Uterus (tissue), 3 donors: ENCODE measurements at regions not wholly inside any gene's neighbourhood (a gene's known extent, or its start where the extent isn't known, plus 50 kb on each side); places are given as distances from the start of the nearest gene placed in this dataset.

Source experiments
- DNase-seq, 2 donors: peaks; one replicate each; pipeline ENCODE4 v3.0.0-alpha.2; 2019 to 2020
- H3K27ac ChIP-seq, 2 donors: fragments of 200-600 bp; sonication (generic); 1 replicate in 1 of 2; 2 replicates in 1 of 2; pipeline ENCODE4 v1.5.1; 2016 to 2018
- H3K27me3 ChIP-seq, 2 donors: fragments of 200-600 bp; sonication (generic); one replicate each; pipeline ENCODE4 v1.5.1; 2018 to 2019; ENCODE audit warnings: control low read depth in 1 of 2
- H3K36me3 ChIP-seq, 2 donors: fragments of 200-600 bp; sonication (generic); one replicate each; pipeline ENCODE4 v1.5.1; 2019; ENCODE audit warnings: control low read depth in 1 of 2
- H3K4me1 ChIP-seq, 2 donors: fragments of 200-600 bp; sonication (generic); one replicate each; pipeline ENCODE4 v1.5.1; 2018 to 2019; ENCODE audit warnings: control low read depth in 1 of 2
- H3K4me3 ChIP-seq, 2 donors: fragments of 200-600 bp; sonication (generic); 1 replicate in 1 of 2; 2 replicates in 1 of 2; pipeline ENCODE4 v1.5.1; 2018 to 2019; ENCODE audit warnings: mild to moderate bottlenecking in 1 of 2
- H3K9me3 ChIP-seq, 2 donors: fragments of 200-600 bp; sonication (generic); one replicate each; pipeline ENCODE4 v1.5.1; 2019; ENCODE audit warnings: control low read depth in 1 of 2
- POLR2A ChIP-seq, 2 donors: fragments of 450-650 bp; IDR thresholded peaks; one replicate each; pipeline ENCODE4 v1.6.1; 2016; ENCODE audit warnings: antibody characterized with exemption in 2 of 2, mild to moderate bottlenecking in 1 of 2, moderate library complexity in 1 of 2
- intact Hi-C: fragments of 100-400 bp; cut with DNase I; formaldehyde crosslinking; loops from one replicate; pipeline ENCODE4 v1.15.1; 2023; ENCODE audit warnings: low total_unique reads
- TF ChIP-seq, protein P1 (sequence below), 4 experiments: fragments of 200-600 bp in 2 of 4; fragments of 450-650 bp in 2 of 4; sonication (generic) in 2 of 4; IDR thresholded peaks; one replicate each; pipeline ENCODE4 v1.5.1; 2016 to 2019; ENCODE audit warnings: antibody characterized with exemption in 4 of 4, mild to moderate bottlenecking in 2 of 4, moderate library complexity in 1 of 4
- donor health status: DM: yes; HTN: yes; CAD: no.

DNA sequence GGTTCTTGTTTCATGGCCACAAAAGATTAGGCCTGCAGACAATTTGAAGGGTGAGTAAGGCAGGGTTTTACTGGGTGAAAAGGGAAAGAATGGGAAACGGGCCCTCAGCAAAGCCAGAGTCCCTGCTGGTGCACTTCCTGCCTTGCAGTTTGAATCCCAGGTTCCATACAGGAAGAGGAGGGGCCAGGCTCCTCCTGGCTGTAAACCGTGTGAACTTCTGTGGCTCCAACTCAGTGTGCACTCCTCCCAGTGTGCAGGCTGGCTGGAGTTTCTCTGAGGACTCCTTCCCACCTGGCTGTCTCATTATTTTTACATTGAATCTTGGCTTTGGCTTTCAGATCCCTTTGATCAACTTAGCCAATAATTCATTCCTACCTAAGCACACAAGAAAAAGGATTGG, 367.1 kb upstream of the KLF4 start:
- Histone ChIP-seq H3K4me1 (no peaks in the 10 kb centered on the region), H3K9me3 (peaks cover 0 to 7% of the 10 kb centered on the region in 2 donors), H3K4me3 (no peak overlapping the region), H3K27me3 (no peaks in the 10 kb centered on the region), H3K36me3 (no peaks in the 10 kb centered on the region), H3K27ac (no peak overlapping the region)
- DNase-seq: no peak
- TF ChIP-seq POLR2A (IDR thresholded peaks at IDR 0.05): no peak
- TF ChIP-seq, protein P1, sequence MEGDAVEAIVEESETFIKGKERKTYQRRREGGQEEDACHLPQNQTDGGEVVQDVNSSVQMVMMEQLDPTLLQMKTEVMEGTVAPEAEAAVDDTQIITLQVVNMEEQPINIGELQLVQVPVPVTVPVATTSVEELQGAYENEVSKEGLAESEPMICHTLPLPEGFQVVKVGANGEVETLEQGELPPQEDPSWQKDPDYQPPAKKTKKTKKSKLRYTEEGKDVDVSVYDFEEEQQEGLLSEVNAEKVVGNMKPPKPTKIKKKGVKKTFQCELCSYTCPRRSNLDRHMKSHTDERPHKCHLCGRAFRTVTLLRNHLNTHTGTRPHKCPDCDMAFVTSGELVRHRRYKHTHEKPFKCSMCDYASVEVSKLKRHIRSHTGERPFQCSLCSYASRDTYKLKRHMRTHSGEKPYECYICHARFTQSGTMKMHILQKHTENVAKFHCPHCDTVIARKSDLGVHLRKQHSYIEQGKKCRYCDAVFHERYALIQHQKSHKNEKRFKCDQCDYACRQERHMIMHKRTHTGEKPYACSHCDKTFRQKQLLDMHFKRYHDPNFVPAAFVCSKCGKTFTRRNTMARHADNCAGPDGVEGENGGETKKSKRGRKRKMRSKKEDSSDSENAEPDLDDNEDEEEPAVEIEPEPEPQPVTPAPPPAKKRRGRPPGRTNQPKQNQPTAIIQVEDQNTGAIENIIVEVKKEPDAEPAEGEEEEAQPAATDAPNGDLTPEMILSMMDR (IDR thresholded peaks at IDR 0.05): no peak
- intact Hi-C loops: no loop called here

DNA sequence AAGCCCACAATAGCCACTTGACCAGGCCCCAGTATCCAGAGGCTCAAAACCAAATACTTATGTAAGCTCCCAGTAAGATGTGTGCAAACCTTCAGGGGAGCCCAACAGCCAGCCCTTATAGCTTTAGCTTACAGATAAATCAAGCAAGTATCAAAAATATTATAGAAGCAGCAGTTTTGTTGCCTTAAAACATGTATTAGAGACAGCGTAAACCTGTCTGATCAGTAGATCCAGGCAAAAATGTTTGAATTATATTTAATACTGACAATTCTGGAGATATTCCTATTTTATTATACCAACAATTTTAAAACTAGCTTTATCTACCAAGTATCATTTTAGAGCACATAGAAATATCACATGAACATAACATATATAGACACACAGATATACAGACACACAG, 365.6 kb upstream of the KLF4 start:
- Histone ChIP-seq H3K27me3 (no peaks in the 10 kb centered on the region), H3K4me1 (no peaks in the 10 kb centered on the region), H3K27ac (no peak overlapping the region), H3K4me3 (no peak overlapping the region), H3K36me3 (no peaks in the 10 kb centered on the region), H3K9me3 (peaks cover 0 to 7% of the 10 kb centered on the region in 2 donors)
- intact Hi-C loops: no loop called here
- DNase-seq: no peak
- TF ChIP-seq POLR2A (IDR thresholded peaks at IDR 0.05): no peak
- TF ChIP-seq, protein P1 (IDR thresholded peaks at IDR 0.05): no peak

DNA sequence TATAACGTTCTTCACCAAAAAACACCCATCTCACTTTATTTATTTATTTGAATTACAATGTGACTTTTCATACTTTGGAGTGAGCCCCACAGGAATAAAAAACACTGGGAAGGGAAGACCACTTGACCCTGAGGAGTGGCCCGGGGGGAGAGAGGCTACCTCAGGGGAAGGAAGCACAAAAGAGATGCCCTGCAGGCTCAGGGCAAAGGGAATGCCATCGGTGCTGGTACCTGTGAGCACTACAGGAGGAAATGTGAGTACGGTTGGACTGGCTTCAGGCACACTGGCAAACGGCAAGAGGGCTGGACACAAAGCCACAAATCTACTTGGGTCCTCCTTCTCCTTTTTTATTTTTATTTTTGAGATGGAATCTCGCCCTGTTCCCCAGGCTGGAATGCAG, 363.9 kb upstream of the KLF4 start:
- Histone ChIP-seq H3K9me3 (peaks cover 0 to 7% of the 10 kb centered on the region in 2 donors), H3K27me3 (no peaks in the 10 kb centered on the region), H3K4me3 (no peak overlapping the region), H3K4me1 (no peaks in the 10 kb centered on the region), H3K36me3 (no peaks in the 10 kb centered on the region), H3K27ac (no peak overlapping the region)
- intact Hi-C loops: no loop called here
- DNase-seq: no peak
- TF ChIP-seq POLR2A (IDR thresholded peaks at IDR 0.05): no peak
- TF ChIP-seq, protein P1 (IDR thresholded peaks at IDR 0.05): no peak

DNA sequence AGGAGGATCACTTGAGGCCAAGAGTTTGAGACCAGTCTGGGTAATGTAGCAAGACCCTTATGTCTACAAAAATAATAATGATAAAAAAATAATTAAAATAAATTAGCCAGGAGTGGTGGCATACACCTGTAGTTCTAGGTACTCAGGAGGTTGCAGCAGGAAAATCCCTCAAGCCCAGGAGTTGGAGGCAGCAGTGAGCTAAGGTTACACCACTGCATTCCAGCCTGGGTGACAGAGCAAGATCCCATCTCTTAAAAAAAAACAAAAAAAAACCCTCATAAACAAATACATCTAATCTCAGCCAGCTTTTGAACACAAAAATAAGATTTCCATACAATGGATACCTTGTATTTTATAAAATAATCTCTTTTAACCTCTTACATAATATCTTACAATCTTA, 363.3 kb upstream of the KLF4 start:
- Histone ChIP-seq H3K9me3 (peaks cover 0 to 7% of the 10 kb centered on the region in 2 donors), H3K4me3 (no peak overlapping the region), H3K4me1 (no peaks in the 10 kb centered on the region), H3K27me3 (no peaks in the 10 kb centered on the region), H3K36me3 (no peaks in the 10 kb centered on the region), H3K27ac (no peak overlapping the region)
- no peak for TF ChIP-seq POLR2A (IDR thresholded peaks at IDR 0.05)
- TF ChIP-seq, protein P1 (IDR thresholded peaks at IDR 0.05): no peak
- DNase-seq: no peak
- intact Hi-C loops: no loop called here

DNA sequence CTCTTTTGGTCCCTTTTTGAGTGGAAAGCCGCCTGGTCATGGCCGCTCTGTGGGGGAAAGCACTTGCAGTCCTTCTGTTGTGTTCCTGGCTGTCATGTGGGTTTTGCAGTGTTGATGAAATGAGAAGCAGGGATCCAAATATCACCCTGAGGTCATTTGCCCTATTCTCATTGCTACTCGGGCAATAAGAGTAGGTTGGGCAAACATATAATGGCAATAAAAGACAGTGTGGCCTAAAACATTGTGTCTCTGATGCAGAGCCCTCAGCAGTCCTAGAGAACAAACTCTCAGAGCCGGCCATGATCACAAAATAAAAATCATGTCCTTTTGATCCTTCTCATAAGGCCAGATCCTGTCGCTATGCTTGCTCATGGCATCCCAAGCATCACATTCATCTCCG, 361.1 kb upstream of the KLF4 start:
- no peak for DNase-seq
- Histone ChIP-seq H3K4me3 (no peak overlapping the region), H3K27me3 (no peaks in the 10 kb centered on the region), H3K36me3 (no peaks in the 10 kb centered on the region), H3K9me3 (peaks cover 0 to 7% of the 10 kb centered on the region in 2 donors), H3K4me1 (no peaks in the 10 kb centered on the region), H3K27ac (no peak overlapping the region)
- intact Hi-C loops: no loop called here
- no peak for TF ChIP-seq POLR2A (IDR thresholded peaks at IDR 0.05)
- TF ChIP-seq, protein P1 (IDR thresholded peaks at IDR 0.05): no peak
